ENCODE measurements at regions not wholly inside any gene's neighbourhood (a gene's known extent, or its start where the extent isn't known, plus 50 kb on each side); places are given as distances from the start of the nearest gene placed in this dataset.

GRCh38 chr12:107523775-107524535, 161.6 kb upstream of the PWP1 start:
- Mint-ChIP-seq H3K9me3 (peaks cover 3 to 4% of the 10 kb centered on the region in 2 experiments; a peak in 3 of 5 replicates), H3K27ac (no peak overlapping the region), H3K4me3 (no peak overlapping the region), H3K36me3 (ENCODE audit: insufficient read depth in 1 of 3, low read depth in 3 of 3) (no peaks in the 10 kb centered on the region), H3K27me3 (ENCODE audit: low read depth) (peaks cover 2% of the 10 kb centered on the region), H3K4me1 (peaks cover 0 to 2% of the 10 kb centered on the region in 2 experiments; a peak in 1 of 4 replicates)
- Histone ChIP-seq H2BK20ac (ENCODE audit: low read depth, low read length, poor library complexity, severe bottlenecking) (no peak overlapping the region), H4K5ac (ENCODE audit: insufficient read length, low read depth, low read length) (no peak overlapping the region), H3K23ac (ENCODE audit: insufficient read length, low read depth, low read length) (no peak overlapping the region), H4K8ac (replicated peaks; ENCODE audit: insufficient read length, low read depth, low read length) (no peak overlapping the region), H3K14ac (ENCODE audit: insufficient read depth, low read length) (no peak overlapping the region), H3K18ac (ENCODE audit: insufficient read length, low read depth, low read length) (no peak overlapping the region), H2BK12ac (ENCODE audit: insufficient read length, low read depth, low read length) (no peak overlapping the region), H3K9ac (ENCODE audit: extremely low read depth, insufficient read length, low read length) (no peak overlapping the region), H2BK120ac (ENCODE audit: low read depth, low read length, poor library complexity, severe bottlenecking) (no peak overlapping the region), H3K4me1 (ENCODE audit: insufficient read depth, low read length) (no peaks in the 10 kb centered on the region), H3K9me3 (ENCODE audit: control insufficient read depth, low read depth, low read length) (no peaks in the 10 kb centered on the region), H2BK15ac (ENCODE audit: low read depth, low read length) (no peak overlapping the region), H3K56ac (ENCODE audit: insufficient read length, low read depth, low read length) (no peak overlapping the region), H3T11ph (ENCODE audit: low read length) (no peak overlapping the region), H3K27me3 (ENCODE audit: insufficient read depth, low read length) (no peaks in the 10 kb centered on the region), H3K4ac (ENCODE audit: low read depth, low read length) (no peak overlapping the region), H2AK5ac (ENCODE audit: insufficient read length, low read length) (no peak overlapping the region), H4K20me1 (ENCODE audit: control insufficient read depth, insufficient read depth, insufficient read length) (no peaks in the 10 kb centered on the region), H2BK5ac (ENCODE audit: insufficient read length, low read length) (no peak overlapping the region), H4K91ac (ENCODE audit: insufficient read length, low read depth, low read length) (no peak overlapping the region), H3K27ac (ENCODE audit: insufficient read length, low read depth, low read length) (no peak overlapping the region), H3K23me2 (ENCODE audit: insufficient read length, low read depth, low read length, poor library complexity, severe bottlenecking) (no peaks in the 10 kb centered on the region), H2AFZ (ENCODE audit: low read length) (no peak overlapping the region), H3K79me1 (ENCODE audit: insufficient read depth, low read depth, low read length, poor library complexity, severe bottlenecking) (no peaks in the 10 kb centered on the region), H3K79me2 (ENCODE audit: insufficient read depth, low read length) (no peaks in the 10 kb centered on the region), H3K4me2 (ENCODE audit: insufficient read depth, insufficient read length, low read length) (no peak overlapping the region)
- no CpG with 5 or more reads among the region's 8 CpGs for WGBS (ENCODE audit: extremely low coverage, insufficient read length, low lambda C conversion rate)
- no peak for TF ChIP-seq CTCF (conservative IDR thresholded peaks at IDR 0.05)
- DNase-seq = no peak

Measured in H9 (cell line).